COR-L47 (cell line): ENCODE measurements at regions not wholly inside any gene's neighbourhood (a gene's known extent, or its start where the extent isn't known, plus 50 kb on each side); places are given as distances from the start of the nearest gene placed in this dataset.
A peak's percentile ranks its signal among the peaks of the same experiment; 100 is the strongest.

ENCODE experiments used
- DNase-seq: peaks from one replicate; lab custom pipeline; 2025; lab: John Stamatoyannopoulos, UW

DNA sequence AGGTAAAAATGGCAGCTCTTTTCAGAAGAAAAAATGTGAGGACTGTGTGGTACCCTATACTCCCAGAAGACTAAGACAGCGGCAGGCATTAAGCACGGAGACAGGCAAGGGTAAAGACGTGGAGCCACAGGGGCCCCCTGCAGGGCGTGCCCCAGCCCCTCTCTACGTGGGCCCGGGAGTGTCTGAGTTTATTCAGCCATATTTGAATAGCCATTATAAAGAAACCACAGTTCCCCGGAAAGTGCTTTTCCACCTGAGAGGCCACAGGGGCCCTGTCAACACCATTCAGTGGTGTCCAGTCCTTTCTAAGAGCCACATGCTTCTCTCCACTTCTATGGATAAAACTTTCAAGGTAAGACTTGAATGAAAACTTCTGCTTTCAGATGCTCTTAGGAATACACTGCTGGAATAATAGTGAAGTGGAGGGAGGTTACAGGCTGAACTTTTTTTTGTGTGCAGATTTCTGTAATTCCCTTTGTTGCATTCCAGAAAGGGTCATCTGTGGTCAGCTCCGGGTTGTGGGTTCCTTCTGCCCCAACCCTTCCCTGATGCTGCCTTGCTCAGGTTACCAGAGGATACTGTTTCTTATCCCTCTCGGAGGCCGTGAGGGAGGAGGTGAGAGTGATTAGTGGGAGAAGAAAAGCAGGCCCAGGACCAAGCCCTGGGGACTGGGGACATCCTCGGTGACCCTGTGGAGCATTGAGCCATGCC lies 58.4 kb downstream of the SLC25A47 start:
- peak; percentile 36 for DNase-seq

DNA sequence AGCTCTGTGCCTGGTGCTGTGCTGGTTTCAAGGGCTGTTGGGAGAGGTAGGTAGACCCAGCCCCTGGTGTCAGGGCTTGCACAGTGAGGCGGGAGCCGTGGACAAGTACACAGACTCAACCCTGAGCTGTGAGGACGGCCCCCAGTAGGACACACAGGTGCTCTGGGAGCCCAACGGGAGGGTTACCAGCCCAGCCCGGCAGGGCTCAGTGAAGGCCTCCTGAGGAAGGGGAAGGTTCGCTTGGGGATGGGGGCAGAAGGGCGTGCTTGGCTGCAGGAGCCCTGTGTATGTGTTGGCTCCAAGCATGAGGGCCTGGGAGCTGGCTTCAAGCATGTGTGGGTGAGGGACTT lies 58.9 kb downstream of the SLC25A47 start:
- DNase-seq: no peak

- peak; percentile 77 for DNase-seq
Observed at GRCh38 chr14:100383727-100384158, 60.6 kb downstream of the SLC25A47 start.

- DNase-seq: no peak
Observed at GRCh38 chr14:100384277-100384676, 61.1 kb downstream of the SLC25A47 start.

DNA sequence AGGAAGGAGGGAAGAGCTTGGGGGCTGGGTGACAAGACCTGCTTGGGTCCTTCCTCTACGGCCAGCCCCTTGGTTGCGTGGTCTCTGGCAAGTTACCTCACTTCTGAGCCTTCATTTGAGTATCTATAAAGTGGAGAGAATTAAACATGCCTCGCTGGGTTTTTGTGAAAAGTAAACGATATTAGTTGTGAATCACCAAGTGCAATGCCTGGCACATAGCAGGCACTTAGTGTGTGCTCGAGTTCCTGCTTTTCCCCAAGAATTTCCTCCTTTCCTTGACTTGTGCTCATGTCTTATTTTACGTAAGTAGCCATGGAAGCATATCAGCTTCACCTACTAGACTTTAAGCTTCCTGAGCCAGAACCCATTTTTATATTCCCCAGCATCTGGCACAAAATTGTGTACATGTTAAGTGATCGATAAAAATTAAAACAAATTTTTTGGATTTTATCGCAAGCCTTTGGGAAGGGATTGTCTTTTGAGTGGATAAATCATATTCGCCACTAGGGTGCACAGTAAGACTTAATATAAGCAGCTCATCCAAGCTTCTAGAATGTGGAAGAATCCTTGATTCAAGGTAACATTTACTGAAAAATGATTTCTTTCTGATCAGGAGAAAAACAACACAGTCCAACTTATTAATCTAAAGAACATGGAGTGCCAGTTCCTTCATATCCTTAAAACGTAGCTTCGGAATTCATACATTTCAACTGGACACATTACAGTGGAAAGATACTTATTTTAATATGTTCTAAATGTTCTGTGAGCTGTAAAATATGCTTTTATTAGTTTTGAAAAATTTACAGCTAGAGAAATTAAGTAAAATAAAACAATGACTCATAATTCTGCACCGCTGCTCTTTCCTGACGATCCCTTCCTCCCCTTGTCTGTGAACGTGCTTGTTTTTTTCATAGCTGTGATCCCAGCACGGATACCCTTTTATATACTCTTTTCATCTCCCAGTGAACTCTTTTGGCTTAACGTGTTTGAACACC lies 62.0 kb downstream of the SLC25A47 start:
- peak; percentile 73 for DNase-seq

DNA sequence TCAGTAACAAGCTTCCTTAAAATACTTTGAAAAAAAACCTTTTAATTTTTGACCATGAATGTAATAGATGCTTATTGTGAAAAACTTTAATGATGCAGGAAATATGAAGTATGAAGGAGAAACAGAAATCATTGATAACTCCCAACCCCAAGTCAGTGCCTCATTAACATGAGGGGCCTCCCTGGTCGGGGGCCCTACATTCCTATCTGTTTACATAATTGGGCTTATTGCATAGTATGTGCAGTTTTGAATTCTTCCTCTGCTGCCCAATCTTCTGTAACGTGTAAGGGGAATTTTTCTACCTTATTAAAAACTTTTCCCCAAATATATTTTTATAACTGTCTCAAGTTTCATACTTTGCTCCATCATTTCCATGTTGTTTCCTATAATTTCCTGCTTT lies 63.0 kb downstream of the SLC25A47 start:
- no peak for DNase-seq

DNA sequence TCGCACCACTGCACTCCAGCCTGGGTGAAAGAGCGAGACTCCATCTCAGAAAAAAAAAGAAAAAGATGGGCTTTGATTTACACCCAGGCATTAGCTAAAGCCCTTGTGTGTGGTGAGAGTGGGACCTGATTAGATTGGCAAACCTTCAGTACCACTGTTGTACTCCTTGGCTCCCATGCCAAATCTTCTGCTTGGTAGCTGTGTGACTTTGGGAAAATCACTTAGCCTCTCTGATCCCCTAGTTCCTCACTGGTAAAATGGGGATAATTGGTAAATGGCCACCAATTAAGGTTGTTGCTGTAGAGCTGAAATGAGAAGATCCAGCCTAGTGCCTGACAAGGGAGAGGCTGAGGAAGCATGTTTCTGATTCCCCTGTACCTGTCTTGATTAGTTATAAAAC lies 63.7 kb downstream of the SLC25A47 start:
- DNase-seq: no peak

- no peak for DNase-seq
Observed at GRCh38 chr14:100387450-100387849, 64.3 kb downstream of the SLC25A47 start.

DNA sequence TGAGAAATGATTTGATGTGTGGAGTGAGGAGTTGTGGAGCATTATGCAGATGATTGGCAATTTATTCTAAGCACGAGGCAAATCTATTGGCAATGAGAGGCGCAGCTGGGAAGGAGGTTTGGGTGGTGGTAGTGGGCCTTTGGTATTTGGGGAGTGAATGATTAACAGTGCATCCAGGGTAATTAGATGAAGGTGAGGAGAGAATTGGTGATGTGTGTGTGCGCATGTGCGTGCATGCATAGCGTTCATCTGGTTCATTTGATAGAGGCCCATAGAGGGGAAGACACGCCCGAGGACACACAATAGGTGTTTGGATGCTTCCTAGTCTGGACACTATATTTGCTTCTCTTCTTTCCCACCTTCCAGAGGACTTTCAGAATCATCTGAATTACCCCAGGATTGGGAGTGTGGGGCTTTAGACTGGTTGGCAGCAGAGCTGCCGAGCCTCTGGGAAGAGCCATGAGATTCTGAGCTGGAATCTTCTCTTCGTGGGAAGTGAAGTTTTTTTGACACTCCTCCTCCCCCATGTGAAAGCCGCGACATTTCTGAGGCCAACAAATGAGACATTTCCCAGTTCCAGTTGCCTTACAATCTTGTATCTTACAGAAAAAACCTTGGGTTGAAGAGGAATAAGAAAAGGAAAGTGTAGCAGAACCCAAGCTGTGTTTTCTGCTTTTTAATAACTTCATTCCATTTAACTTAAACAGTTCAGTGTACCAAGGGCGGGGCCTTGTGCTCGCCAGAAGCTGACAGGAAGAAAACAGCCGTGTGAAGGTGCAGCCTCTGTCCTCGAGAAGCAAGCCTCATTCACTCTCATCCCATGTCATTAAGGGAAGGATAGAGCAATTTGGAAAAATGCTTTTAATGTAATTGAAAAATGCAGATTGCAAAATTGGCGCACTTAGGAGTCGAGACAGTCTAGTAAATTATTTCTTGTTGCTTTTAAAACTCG lies 65.2 kb downstream of the SLC25A47 start:
- DNase-seq: no peak

DNA sequence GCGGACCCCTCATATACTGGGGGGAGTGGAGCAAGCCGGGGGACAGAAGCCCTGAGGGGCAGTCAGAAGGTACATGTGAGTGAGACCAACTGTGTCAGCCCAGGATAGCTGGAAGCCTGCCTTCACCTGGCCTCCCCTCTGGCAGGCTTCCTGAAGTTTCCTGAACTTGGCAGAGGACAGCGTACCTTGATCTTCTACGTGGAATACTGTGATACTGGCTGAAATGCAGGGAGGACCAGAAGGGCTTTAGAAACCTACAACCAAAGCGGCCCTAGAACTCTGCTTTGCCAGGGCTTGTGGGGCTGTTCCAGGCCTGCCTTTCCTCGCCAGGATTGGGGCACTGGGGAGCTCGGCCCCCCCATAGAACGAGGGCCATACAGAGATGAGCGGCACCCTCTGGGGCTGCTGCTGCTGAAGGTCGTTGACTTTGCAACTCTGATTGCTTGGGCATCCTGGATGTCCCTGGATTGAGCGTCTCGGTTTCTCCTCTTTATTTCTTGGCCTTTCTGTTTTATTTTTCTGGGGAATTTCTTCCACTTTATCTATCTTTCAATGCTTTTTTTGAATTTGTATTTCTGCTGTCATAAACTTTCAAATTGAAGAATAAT lies 66.5 kb downstream of the SLC25A47 start:
- DNase-seq: no peak

GRCh38 chr14:100391173-100391572 lies 68.0 kb downstream of the SLC25A47 start:
- DNase-seq: no peak

DNA sequence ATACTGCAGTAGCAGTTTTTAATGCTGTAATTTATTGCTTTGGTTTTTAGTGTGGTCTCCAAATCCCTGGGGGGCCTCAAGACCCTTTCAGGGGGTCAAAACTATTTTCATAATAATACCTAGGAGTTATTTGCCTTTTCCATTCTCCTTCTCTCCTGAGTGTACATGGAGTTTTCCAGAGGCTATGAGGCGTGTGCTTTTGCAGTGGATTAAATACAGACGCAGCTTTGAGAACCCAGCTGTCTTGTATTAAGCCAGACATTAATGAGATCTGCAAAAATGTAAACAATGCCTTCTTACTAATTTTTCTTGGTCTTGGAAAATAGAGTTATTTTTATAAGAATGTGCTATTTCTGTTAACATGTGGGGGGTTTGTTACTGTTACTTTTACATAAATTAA lies 68.6 kb downstream of the SLC25A47 start:
- DNase-seq: no peak

DNA sequence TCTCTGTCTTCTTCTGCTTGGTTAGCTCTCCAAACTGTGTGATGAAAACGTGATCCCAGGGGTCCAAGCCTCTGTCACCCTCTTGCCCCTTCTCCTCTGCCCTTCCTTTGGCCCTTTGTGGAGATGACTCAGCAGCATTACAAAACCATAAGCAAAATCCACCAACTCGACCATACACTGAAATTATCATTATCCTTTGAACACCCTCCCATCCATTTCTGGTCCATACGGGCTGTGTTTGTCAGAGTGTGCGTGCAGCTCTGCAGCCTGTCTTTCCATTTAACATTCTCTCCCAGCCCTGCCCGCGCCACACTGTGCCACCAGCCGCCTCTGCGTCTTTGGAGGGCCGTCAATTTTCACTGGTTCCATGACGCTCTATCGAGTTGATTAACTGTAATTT lies 69.2 kb downstream of the SLC25A47 start:
- DNase-seq: no peak

DNA sequence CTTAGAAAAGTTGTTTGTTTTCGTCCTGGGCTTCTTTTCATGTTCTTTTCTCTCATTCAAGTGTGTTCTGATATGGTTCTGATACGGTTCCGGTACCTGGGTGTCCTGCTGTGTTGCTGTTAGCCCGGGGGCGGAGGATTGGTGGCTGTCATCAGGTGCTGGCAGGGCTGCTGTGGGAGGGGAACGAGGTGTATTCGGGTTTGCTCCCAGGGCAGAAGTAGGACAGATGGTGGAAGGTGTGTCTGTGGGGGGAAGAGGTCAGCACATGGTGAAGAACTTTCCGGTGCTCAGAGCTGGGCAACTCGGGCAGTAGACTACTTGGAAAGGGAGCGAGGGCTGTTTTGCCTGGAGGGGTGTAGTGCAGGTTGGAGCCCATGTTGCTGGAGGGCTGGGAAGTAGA lies 70.2 kb downstream of the SLC25A47 start:
- DNase-seq: no peak

GRCh38 chr14:100393906-100394732 lies 71.0 kb downstream of the SLC25A47 start:
- no peak for DNase-seq

GRCh38 chr14:100394886-100395672 lies 71.9 kb downstream of the SLC25A47 start:
- DNase-seq: no peak

DNA sequence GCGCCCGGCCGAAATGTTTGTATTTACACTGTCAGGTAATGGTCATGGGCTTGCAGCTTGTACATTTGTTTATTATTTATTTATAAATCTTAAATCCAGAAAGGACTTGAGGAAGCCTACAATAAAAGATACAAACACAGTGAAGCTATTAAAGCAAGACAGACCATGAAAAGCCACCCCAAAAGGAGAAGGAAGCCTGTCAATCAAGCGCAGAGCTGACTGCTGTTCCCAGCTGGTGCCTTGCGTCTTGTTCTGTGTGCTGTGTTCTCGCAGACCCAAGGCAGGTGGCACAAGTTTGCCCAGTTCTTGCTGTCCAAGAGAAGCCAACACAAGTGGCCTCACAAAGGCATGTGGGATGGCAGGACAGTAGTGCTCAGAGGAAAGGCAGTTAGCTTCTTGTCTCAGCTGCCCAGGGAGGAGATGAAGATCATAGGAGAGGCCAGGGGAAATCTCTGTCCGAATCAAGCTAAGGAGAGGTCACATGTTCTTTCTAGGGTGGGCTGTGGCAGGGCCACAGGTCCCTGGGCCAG lies 73.2 kb downstream of the SLC25A47 start:
- no peak for DNase-seq

DNA sequence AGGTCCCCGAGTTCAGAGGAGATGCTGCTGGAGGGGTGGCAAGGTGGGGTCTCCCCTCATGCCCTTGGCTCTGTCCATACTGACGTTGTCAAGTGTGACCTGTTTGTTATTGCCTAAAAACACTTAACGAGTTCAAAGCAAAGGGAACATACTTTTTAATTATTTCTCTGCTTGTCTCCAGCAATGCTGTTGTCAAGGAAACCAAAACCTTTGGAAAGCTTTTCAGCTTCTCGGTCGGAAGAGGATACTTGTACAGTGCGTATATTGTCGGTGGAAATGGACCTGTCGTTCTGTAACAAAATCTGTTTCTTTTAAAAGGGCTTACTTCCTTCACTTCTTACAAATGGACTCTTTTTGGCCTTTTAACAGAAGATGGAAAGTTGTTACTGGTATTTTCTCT lies 73.9 kb downstream of the SLC25A47 start:
- DNase-seq: no peak

DNA sequence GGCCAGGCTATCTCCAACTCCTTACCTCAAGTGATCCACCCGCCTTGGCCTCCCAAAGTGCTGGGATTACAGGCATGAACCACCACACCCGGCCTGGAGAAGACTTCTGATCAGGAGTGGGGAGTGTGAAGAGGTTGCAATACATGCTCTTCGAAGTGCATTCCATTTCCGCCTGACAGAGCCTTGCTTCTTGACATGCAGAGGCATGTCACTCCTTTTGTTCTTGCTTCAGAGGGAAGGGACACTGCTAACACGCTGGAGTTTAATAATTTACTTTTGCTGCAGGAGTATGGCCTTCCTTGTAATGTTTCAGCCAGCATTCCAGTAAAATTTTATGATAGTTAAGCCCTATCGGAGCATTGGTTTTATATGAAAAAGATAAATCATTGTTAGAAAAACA lies 74.9 kb downstream of the SLC25A47 start:
- DNase-seq: no peak
